Endothelial cell of umbilical vein (primary cell): ENCODE measurements at regions not wholly inside any gene's neighbourhood (a gene's known extent, or its start where the extent isn't known, plus 50 kb on each side); places are given as distances from the start of the nearest gene placed in this dataset.

ENCODE experiments used
- BruUV-seq: library from RNA; stranded (reverse); fragments of 400-500 nt; replicated peaks from 2 replicates; lab custom pipeline; 2021; lab: Mats Ljungman, UMichigan
- CTCF ChIA-PET: fragments of 300-600, 350-600 bp; sonication (Branson Sonifier 250); formaldehyde crosslinking; loops from one replicate; lab custom pipeline; 2021; ENCODE audit warnings: antibody characterized with exemption, inconsistent platforms; lab: Charles Lee
- POLR2A ChIA-PET: fragments of 300-600, 350-600 bp; sonication (Branson Sonifier 250); formaldehyde crosslinking; loops from one replicate; lab custom pipeline; 2021; ENCODE audit warnings: antibody characterized with exemption, inconsistent platforms; lab: Charles Lee
- DNase-seq: peaks from one replicate; pipeline ENCODE4 v3.0.0-alpha.2; 2011; ENCODE audit warnings: low read depth, low spot score
- FAIRE-seq: peaks from 2 replicates; lab custom pipeline; 2011; peaks lifted over from hg19 to GRCh38; lab: Jason Lieb, UNC
- H2AFZ ChIP-seq: 2 replicates; pipeline ENCODE4 v1.6.0; 2012; ENCODE audit warnings: low read depth, low read length, control low read depth, inconsistent platforms
- H3K27ac ChIP-seq: 2 replicates; pipeline ENCODE4 v1.5.1; 2011; ENCODE audit warnings: low read depth, mild to moderate bottlenecking, control low read depth, low read length, moderate library complexity; ENCODE audit not compliant: insufficient read depth
- H3K27me3 ChIP-seq, 2 experiments: 2 replicates each; pipeline versions ENCODE4 v1.6.0 to v1.6.1; 2011; ENCODE audit warnings: low read length in 2 of 2, mixed read lengths in 1 of 2; ENCODE audit not compliant: control insufficient read depth in 2 of 2, insufficient read depth in 2 of 2
- H3K36me3 ChIP-seq, 2 experiments: 2 replicates in 1 of 2; 3 replicates in 1 of 2; pipeline ENCODE4 v1.5.1; 2011; ENCODE audit warnings: low read length in 2 of 2, mild to moderate bottlenecking in 1 of 2, moderate library complexity in 1 of 2; ENCODE audit not compliant: control insufficient read depth in 2 of 2, insufficient read depth in 2 of 2; ENCODE audit errors: extremely low read depth in 1 of 2
- H3K4me1 ChIP-seq: 3 replicates; pipeline ENCODE4 v1.5.1; 2011; ENCODE audit warnings: mild to moderate bottlenecking, low read length; ENCODE audit not compliant: control insufficient read depth, insufficient read depth; ENCODE audit errors: extremely low read depth
- H3K4me2 ChIP-seq: 2 replicates; pipeline ENCODE4 v1.6.1; 2011; ENCODE audit warnings: low read length, control low read depth, mixed read lengths; ENCODE audit not compliant: insufficient read depth
- H3K4me3 ChIP-seq, 3 experiments: fragments of 200-600 bp in 1 of 3; sonication (generic), shearing (Covaris generic) in 1 of 3; replicated peaks in 1 of 3; 2 replicates each; pipeline ENCODE4 v1.5.1; 2011 to 2016; ENCODE audit warnings: control low read depth in 3 of 3, low read length in 3 of 3, mild to moderate bottlenecking in 2 of 3, inconsistent platforms in 1 of 3, low read depth in 1 of 3, moderate library complexity in 1 of 3; ENCODE audit not compliant: insufficient read depth in 1 of 3
- H3K79me2 ChIP-seq: 2 replicates; pipeline ENCODE4 v1.6.0; 2012; ENCODE audit warnings: low read length, inconsistent platforms; ENCODE audit not compliant: control insufficient read depth, insufficient read depth
- H3K9ac ChIP-seq: replicated peaks from 2 replicates; pipeline ENCODE3; 2011; ENCODE audit warnings: low read length, control low read depth; ENCODE audit not compliant: insufficient read depth; ENCODE audit errors: extremely low read depth
- H3K9me1 ChIP-seq: replicated peaks from 3 replicates; pipeline ENCODE4 v1.6.0; 2011; ENCODE audit warnings: mild to moderate bottlenecking, low read length; ENCODE audit not compliant: control insufficient read depth, insufficient read depth; ENCODE audit errors: extremely low read depth
- H3K9me3 ChIP-seq: replicated peaks from 2 replicates; pipeline ENCODE4 v1.5.1; 2012; ENCODE audit warnings: low read length, inconsistent platforms; ENCODE audit not compliant: control insufficient read depth, insufficient read depth
- H4K20me1 ChIP-seq: replicated peaks from 2 replicates; pipeline ENCODE3; 2011; ENCODE audit warnings: mild to moderate bottlenecking, low read length; ENCODE audit not compliant: control insufficient read depth, insufficient read depth; ENCODE audit errors: extremely low read depth
- CTCF ChIP-seq, 2 donors: IDR thresholded peaks; 1 replicate in 1 of 2; 2 replicates in 1 of 2; pipeline ENCODE4 v1.5.1; 2011; ENCODE audit warnings: low read length in 2 of 2, mild to moderate bottlenecking in 2 of 2, moderate library complexity in 2 of 2, control low read depth in 1 of 2, inconsistent platforms in 1 of 2, low read depth in 1 of 2; ENCODE audit not compliant: insufficient read depth in 1 of 2; ENCODE audit errors: extremely low read depth in 1 of 2
- EZH2 ChIP-seq: IDR thresholded peaks from 2 replicates; pipeline ENCODE4 v1.6.1; 2012; ENCODE audit warnings: borderline replicate concordance, low read depth, mild to moderate bottlenecking, moderate library complexity, low read length, inconsistent platforms; ENCODE audit not compliant: severe bottlenecking
- FOS ChIP-seq: IDR thresholded peaks from 2 replicates; pipeline ENCODE4 v1.6.1; 2011; ENCODE audit warnings: mild to moderate bottlenecking, low read length, moderate library complexity, borderline replicate concordance; ENCODE audit not compliant: insufficient read depth
- GATA2 ChIP-seq: IDR thresholded peaks from 2 replicates; pipeline ENCODE4 v1.7.0; 2011; ENCODE audit warnings: low read depth, mild to moderate bottlenecking, moderate library complexity, mixed read lengths, low read length; ENCODE audit not compliant: insufficient read length, insufficient read depth
- JUN ChIP-seq: IDR thresholded peaks from 2 replicates; pipeline ENCODE4 v1.6.1; 2011; ENCODE audit warnings: borderline replicate concordance, low read depth; ENCODE audit not compliant: insufficient read length, insufficient read depth
- MYC ChIP-seq: IDR thresholded peaks from one replicate; pipeline ENCODE4 v1.6.1; 2011; ENCODE audit warnings: mild to moderate bottlenecking, low read depth, low read length
- POLR2A ChIP-seq: IDR thresholded peaks from 2 replicates; pipeline ENCODE4 v1.6.1; 2012; ENCODE audit warnings: low read depth, mild to moderate bottlenecking, control low read depth, low read length
- POLR2AphosphoS5 ChIP-seq: IDR thresholded peaks from 2 replicates; pipeline ENCODE4 v1.6.1; 2012; ENCODE audit warnings: low read depth, mild to moderate bottlenecking, control low read depth, low read length, moderate library complexity; ENCODE audit not compliant: insufficient read depth
- dilution Hi-C: fragments of 300-500 bp; cut with MboI; formaldehyde crosslinking; loops from one replicate; pipeline ENCODE4 v1.15.0; 2019; ENCODE audit warnings: low sequenced_read_pairs; ENCODE audit not compliant: extremely low pct_ligation_motif_present
- intact Hi-C: fragments of 100-400 bp; cut with micrococcal nuclease; formaldehyde crosslinking; loops from one replicate; pipeline ENCODE4 v1.10.0; 2022
- TF ChIP-seq, protein P1 (sequence below): IDR thresholded peaks from 2 replicates; pipeline ENCODE4 v1.6.1; 2011; ENCODE audit not compliant: insufficient read depth, insufficient read length

- Histone ChIP-seq H4K20me1 (no peaks in the 10 kb centered on the region), H3K27me3 (no peaks in the 10 kb centered on the region), H3K36me3 (no peaks in the 10 kb centered on the region), H3K4me3 (no peak overlapping the region), H3K9me1 (no peaks in the 10 kb centered on the region), H3K9ac (no peak overlapping the region), H2AFZ (no peak overlapping the region), H3K79me2 (no peaks in the 10 kb centered on the region), H3K4me2 (no peak overlapping the region), H3K27ac (no peak overlapping the region), H3K9me3 (no peaks in the 10 kb centered on the region), H3K4me1 (no peaks in the 10 kb centered on the region)
- BruUV-seq, result no TSS peak
- CTCF ChIA-PET, result no interaction called here
- intact Hi-C loops (no loop called here), dilution Hi-C loops (no loop called here)
- TF ChIP-seq MYC (no peak), POLR2A (no peak), JUN (no peak), CTCF (IDR thresholded peaks at IDR 0.05; ENCODE audit: extremely low read depth in 1 of 2, insufficient read depth in 1 of 2, low read depth in 1 of 2, low read length in 2 of 2) (no peak), POLR2AphosphoS5 (no peak), FOS (no peak), EZH2 (no peak), GATA2 (no peak)
- TF ChIP-seq, protein P1, sequence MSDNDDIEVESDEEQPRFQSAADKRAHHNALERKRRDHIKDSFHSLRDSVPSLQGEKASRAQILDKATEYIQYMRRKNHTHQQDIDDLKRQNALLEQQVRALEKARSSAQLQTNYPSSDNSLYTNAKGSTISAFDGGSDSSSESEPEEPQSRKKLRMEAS, result no peak
- DNase-seq (no peak), FAIRE-seq (no peak)
- POLR2A ChIA-PET, result no interaction called here
Measured at GRCh38 chr5:17743580-17744435, 109.5 kb downstream of the TAF11L14 start.
